ENCODE measurements at regions not wholly inside any gene's neighbourhood (a gene's known extent, or its start where the extent isn't known, plus 50 kb on each side); places are given as distances from the start of the nearest gene placed in this dataset.
"Not testable (repeated sequence)": the region's sequence is repeated elsewhere in the genome, so short reads cannot be mapped to it uniquely, and the experiment has no call there.

- Mint-ChIP-seq H3K27me3 (ENCODE audit: low read depth, unreplicated experiment) (no peaks in the 10 kb centered on the region), H3K36me3 (ENCODE audit: low read depth, unreplicated experiment) (no peaks in the 10 kb centered on the region), H3K4me1 (ENCODE audit: low read depth, unreplicated experiment) (no peaks in the 10 kb centered on the region), H3K27ac (ENCODE audit: unreplicated experiment) (no peak overlapping the region), H3K4me3 (ENCODE audit: unreplicated experiment) (no peak overlapping the region), H3K9me3 (ENCODE audit: unreplicated experiment) (no peaks in the 10 kb centered on the region)
- Histone ChIP-seq H3K27me3 (ENCODE audit: insufficient read depth, low read length) (no peaks in the 10 kb centered on the region), H3K79me2 (ENCODE audit: insufficient read depth, low read length) (no peaks in the 10 kb centered on the region), H3K36me3 (ENCODE audit: insufficient read depth, low read length) (no peaks in the 10 kb centered on the region), H3K27ac (ENCODE audit: low read depth, low read length) (no peak overlapping the region), H3K9ac (ENCODE audit: low read length) (no peak overlapping the region), H2AFZ (ENCODE audit: low read depth, low read length) (no peak overlapping the region), H4K20me1 (ENCODE audit: insufficient read depth, low read length) (no peaks in the 10 kb centered on the region), H3K9me3 (ENCODE audit: insufficient read depth, low read depth, low read length) (no peaks in the 10 kb centered on the region), H3K4me3 (ENCODE audit: insufficient read depth, low read depth, low read length) (no peak overlapping the region), H3K4me1 (ENCODE audit: insufficient read depth, low read length) (no peaks in the 10 kb centered on the region), H3K4me2 (ENCODE audit: low read length) (no peak overlapping the region)
- DNase-seq (ENCODE audit: low read depth) (no peak), FAIRE-seq (no peak)
- no peak for TF ChIP-seq EZH2 (IDR thresholded peaks at IDR 0.05; ENCODE audit: insufficient read depth, low read length)
- TF ChIP-seq, protein P1, sequence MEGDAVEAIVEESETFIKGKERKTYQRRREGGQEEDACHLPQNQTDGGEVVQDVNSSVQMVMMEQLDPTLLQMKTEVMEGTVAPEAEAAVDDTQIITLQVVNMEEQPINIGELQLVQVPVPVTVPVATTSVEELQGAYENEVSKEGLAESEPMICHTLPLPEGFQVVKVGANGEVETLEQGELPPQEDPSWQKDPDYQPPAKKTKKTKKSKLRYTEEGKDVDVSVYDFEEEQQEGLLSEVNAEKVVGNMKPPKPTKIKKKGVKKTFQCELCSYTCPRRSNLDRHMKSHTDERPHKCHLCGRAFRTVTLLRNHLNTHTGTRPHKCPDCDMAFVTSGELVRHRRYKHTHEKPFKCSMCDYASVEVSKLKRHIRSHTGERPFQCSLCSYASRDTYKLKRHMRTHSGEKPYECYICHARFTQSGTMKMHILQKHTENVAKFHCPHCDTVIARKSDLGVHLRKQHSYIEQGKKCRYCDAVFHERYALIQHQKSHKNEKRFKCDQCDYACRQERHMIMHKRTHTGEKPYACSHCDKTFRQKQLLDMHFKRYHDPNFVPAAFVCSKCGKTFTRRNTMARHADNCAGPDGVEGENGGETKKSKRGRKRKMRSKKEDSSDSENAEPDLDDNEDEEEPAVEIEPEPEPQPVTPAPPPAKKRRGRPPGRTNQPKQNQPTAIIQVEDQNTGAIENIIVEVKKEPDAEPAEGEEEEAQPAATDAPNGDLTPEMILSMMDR (IDR thresholded peaks at IDR 0.05; ENCODE audit: insufficient read depth, low read depth, low read length) = no peak
Measured at GRCh38 chr4:160563552-160564282, 1460.8 kb downstream of the RAPGEF2 start.

DNA sequence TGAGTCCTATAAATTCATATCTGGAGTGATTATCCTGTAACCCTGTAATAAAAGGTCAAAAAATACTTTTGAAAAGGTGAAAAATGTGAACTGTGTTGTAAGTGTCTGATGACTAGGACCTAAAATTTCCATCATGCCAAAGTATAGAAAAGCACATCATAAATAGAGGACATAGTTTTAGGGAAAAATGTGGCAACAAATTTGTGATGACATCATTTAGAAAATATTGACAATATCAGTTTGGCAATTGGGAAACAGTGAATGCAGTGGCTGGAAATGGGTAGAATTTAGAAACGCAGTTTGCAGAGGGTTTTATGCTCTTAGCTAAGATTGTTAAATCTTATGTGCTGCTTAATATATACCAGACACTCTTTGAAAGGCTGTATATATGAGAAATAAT, 1464.8 kb downstream of the RAPGEF2 start:
- Mint-ChIP-seq H3K27me3 (ENCODE audit: low read depth, unreplicated experiment) (no peaks in the 10 kb centered on the region), H3K4me1 (ENCODE audit: low read depth, unreplicated experiment) (no peaks in the 10 kb centered on the region), H3K36me3 (ENCODE audit: low read depth, unreplicated experiment) (no peaks in the 10 kb centered on the region), H3K4me3 (ENCODE audit: unreplicated experiment) (no peak overlapping the region), H3K9me3 (ENCODE audit: unreplicated experiment) (no peaks in the 10 kb centered on the region), H3K27ac (ENCODE audit: unreplicated experiment) (no peak overlapping the region)
- no peaks in the 10 kb centered on the region for H3K27me3 ChIP-seq (ENCODE audit: insufficient read depth, low read length)
- no peak for FAIRE-seq
- H3K36me3 ChIP-seq (ENCODE audit: insufficient read depth, low read length) = no peaks in the 10 kb centered on the region
- no peak overlapping the region for H3K9ac ChIP-seq (ENCODE audit: low read length)
- DNase-seq (ENCODE audit: low read depth) = no peak
- no peak overlapping the region for H2AFZ ChIP-seq (ENCODE audit: low read depth, low read length)
- no peaks in the 10 kb centered on the region for H3K4me1 ChIP-seq (ENCODE audit: insufficient read depth, low read length)
- TF ChIP-seq EZH2 (IDR thresholded peaks at IDR 0.05; ENCODE audit: insufficient read depth, low read length) = no peak
- TF ChIP-seq, protein P1 (IDR thresholded peaks at IDR 0.05; ENCODE audit: insufficient read depth, low read depth, low read length) = no peak
- H3K79me2 ChIP-seq (ENCODE audit: insufficient read depth, low read length) = no peaks in the 10 kb centered on the region
- H4K20me1 ChIP-seq (ENCODE audit: insufficient read depth, low read length) = no peaks in the 10 kb centered on the region
- H3K9me3 ChIP-seq (ENCODE audit: insufficient read depth, low read depth, low read length) = no peaks in the 10 kb centered on the region
- no peak overlapping the region for H3K4me3 ChIP-seq (ENCODE audit: insufficient read depth, low read depth, low read length)
- H3K4me2 ChIP-seq (ENCODE audit: low read length) = no peak overlapping the region
- no peak overlapping the region for H3K27ac ChIP-seq (ENCODE audit: low read depth, low read length)

DNA sequence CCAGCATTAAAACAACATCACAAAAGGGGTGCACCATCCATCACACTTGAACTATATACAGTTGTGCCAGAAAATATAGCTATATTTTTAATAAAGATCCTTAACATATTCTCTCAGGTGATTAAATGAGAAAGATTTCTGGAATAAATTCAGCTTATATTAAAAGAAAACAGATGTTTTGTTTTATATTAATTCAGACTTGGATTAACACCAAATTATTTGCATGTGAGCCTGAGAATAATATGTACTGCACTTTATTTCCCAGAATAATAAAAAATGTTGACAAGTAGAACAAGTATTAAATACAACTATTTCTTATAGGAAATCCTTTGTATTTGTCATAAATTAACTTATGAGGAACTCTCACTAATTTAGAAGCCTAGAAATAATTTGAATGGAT, 1467.4 kb downstream of the RAPGEF2 start:
- Mint-ChIP-seq H3K4me3 (ENCODE audit: unreplicated experiment) (no peak overlapping the region), H3K9me3 (ENCODE audit: unreplicated experiment) (no peaks in the 10 kb centered on the region), H3K4me1 (ENCODE audit: low read depth, unreplicated experiment) (no peaks in the 10 kb centered on the region), H3K36me3 (ENCODE audit: low read depth, unreplicated experiment) (no peaks in the 10 kb centered on the region), H3K27ac (ENCODE audit: unreplicated experiment) (no peak overlapping the region), H3K27me3 (ENCODE audit: low read depth, unreplicated experiment) (no peaks in the 10 kb centered on the region)
- no peak overlapping the region for H3K4me3 ChIP-seq (ENCODE audit: insufficient read depth, low read depth, low read length)
- no peak for DNase-seq (ENCODE audit: low read depth)
- H4K20me1 ChIP-seq (ENCODE audit: insufficient read depth, low read length) = no peaks in the 10 kb centered on the region
- TF ChIP-seq, protein P1 (IDR thresholded peaks at IDR 0.05; ENCODE audit: insufficient read depth, low read depth, low read length) = no peak
- TF ChIP-seq EZH2 (IDR thresholded peaks at IDR 0.05; ENCODE audit: insufficient read depth, low read length) = no peak
- no peaks in the 10 kb centered on the region for H3K27me3 ChIP-seq (ENCODE audit: insufficient read depth, low read length)
- H2AFZ ChIP-seq (ENCODE audit: low read depth, low read length) = no peak overlapping the region
- H3K79me2 ChIP-seq (ENCODE audit: insufficient read depth, low read length) = no peaks in the 10 kb centered on the region
- H3K9ac ChIP-seq (ENCODE audit: low read length) = no peak overlapping the region
- H3K27ac ChIP-seq (ENCODE audit: low read depth, low read length) = no peak overlapping the region
- no peaks in the 10 kb centered on the region for H3K36me3 ChIP-seq (ENCODE audit: insufficient read depth, low read length)
- no peak overlapping the region for H3K4me2 ChIP-seq (ENCODE audit: low read length)
- H3K4me1 ChIP-seq (ENCODE audit: insufficient read depth, low read length) = no peaks in the 10 kb centered on the region
- H3K9me3 ChIP-seq (ENCODE audit: insufficient read depth, low read depth, low read length) = no peaks in the 10 kb centered on the region
- no peak for FAIRE-seq

DNA sequence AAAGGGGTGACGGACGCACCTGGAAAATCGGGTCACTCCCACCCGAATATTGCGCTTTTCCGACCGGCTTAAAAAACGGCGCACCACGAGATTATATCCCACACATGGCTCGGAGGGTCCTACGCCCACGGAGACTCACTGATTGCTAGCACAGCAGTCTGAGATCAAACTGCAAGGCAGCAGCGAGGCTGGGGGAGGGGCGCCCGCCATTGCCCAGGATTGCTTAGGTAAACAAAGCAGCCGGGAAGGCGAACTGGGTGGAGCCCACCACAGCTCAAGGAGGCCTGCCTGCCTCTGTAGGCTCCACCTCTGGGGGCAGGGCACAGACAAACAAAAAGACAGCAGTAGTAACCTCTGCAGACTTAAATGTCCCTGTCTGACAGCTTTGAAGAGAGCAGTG, 1471.4 kb downstream of the RAPGEF2 start:
- H3K27ac ChIP-seq (ENCODE audit: low read depth, low read length); H3K4me2 ChIP-seq (ENCODE audit: low read length); H3K27ac Mint-ChIP-seq (ENCODE audit: unreplicated experiment); H3K4me1 Mint-ChIP-seq (ENCODE audit: low read depth, unreplicated experiment); H3K9me3 Mint-ChIP-seq (ENCODE audit: unreplicated experiment); H3K27me3 Mint-ChIP-seq (ENCODE audit: low read depth, unreplicated experiment); H3K36me3 ChIP-seq (ENCODE audit: insufficient read depth, low read length); H3K4me3 Mint-ChIP-seq (ENCODE audit: unreplicated experiment); H4K20me1 ChIP-seq (ENCODE audit: insufficient read depth, low read length); H3K27me3 ChIP-seq (ENCODE audit: insufficient read depth, low read length); H3K4me1 ChIP-seq (ENCODE audit: insufficient read depth, low read length); H3K79me2 ChIP-seq (ENCODE audit: insufficient read depth, low read length); H3K4me3 ChIP-seq (ENCODE audit: insufficient read depth, low read depth, low read length); H3K9ac ChIP-seq (ENCODE audit: low read length); H2AFZ ChIP-seq (ENCODE audit: low read depth, low read length); FAIRE-seq; H3K36me3 Mint-ChIP-seq (ENCODE audit: low read depth, unreplicated experiment); DNase-seq (ENCODE audit: low read depth); H3K9me3 ChIP-seq (ENCODE audit: insufficient read depth, low read depth, low read length): not testable (repeated sequence)
